HG02588 (cell line): ENCODE measurements at regions not wholly inside any gene's neighbourhood (a gene's known extent, or its start where the extent isn't known, plus 50 kb on each side); places are given as distances from the start of the nearest gene placed in this dataset.

Source experiments
- ATAC-seq: cut with Tn5 transposase; IDR thresholded peaks from one replicate; pipeline ENCODE4 v1.9.1; 2021; ENCODE audit warnings: mild to moderate bottlenecking, moderate library complexity; ENCODE audit not compliant: unreplicated experiment

- ATAC-seq, result peak; percentile 59
These were observed 91.8 kb upstream of the TNC start for GRCh38 chr9:115209601-115210306.

GRCh38 chr9:115210699-115211098 lies 92.7 kb upstream of the TNC start:
- ATAC-seq, result no peak

GRCh38 chr9:115211413-115212124 lies 93.6 kb upstream of the TNC start:
- ATAC-seq, result peak; percentile 53

- ATAC-seq, result no peak
These were observed 94.2 kb upstream of the TNC start for GRCh38 chr9:115212125-115212605.

- no peak for ATAC-seq
These were observed 94.9 kb upstream of the TNC start for GRCh38 chr9:115212832-115213231.

GRCh38 chr9:115213818-115214334 lies 95.9 kb upstream of the TNC start:
- no peak for ATAC-seq

GRCh38 chr9:115216873-115217272 lies 98.9 kb upstream of the TNC start:
- ATAC-seq, result no peak

GRCh38 chr9:115220319-115221005 lies 102.5 kb upstream of the TNC start:
- ATAC-seq, result no peak

- no peak for ATAC-seq
These were observed 105.5 kb upstream of the TNC start for GRCh38 chr9:115223471-115223870.

GRCh38 chr9:115225459-115226116 lies 107.6 kb upstream of the TNC start:
- ATAC-seq, result no peak

GRCh38 chr9:115226152-115226551 lies 108.2 kb upstream of the TNC start:
- no peak for ATAC-seq

- ATAC-seq, result no peak
These were observed 111.5 kb upstream of the TNC start for GRCh38 chr9:115229496-115229895.

GRCh38 chr9:115230924-115231515 lies 113.1 kb upstream of the TNC start:
- no peak for ATAC-seq

GRCh38 chr9:115232181-115232774 lies 114.3 kb upstream of the TNC start:
- ATAC-seq, result no peak

- ATAC-seq, result peak; percentile 85
These were observed 116.1 kb upstream of the TNC start for GRCh38 chr9:115234094-115234493.

- ATAC-seq, result no peak
These were observed 117.3 kb upstream of the TNC start for GRCh38 chr9:115235221-115235620.

- no peak for ATAC-seq
These were observed 119.5 kb upstream of the TNC start for GRCh38 chr9:115237385-115237998.

GRCh38 chr9:115240676-115241075 lies 122.7 kb upstream of the TNC start:
- ATAC-seq, result no peak

- ATAC-seq, result no peak
These were observed 123.7 kb upstream of the TNC start for GRCh38 chr9:115241641-115242040.

GRCh38 chr9:115249488-115249887 lies 131.5 kb upstream of the TNC start:
- ATAC-seq, result no peak
